ENCODE measurements at regions not wholly inside any gene's neighbourhood (a gene's known extent, or its start where the extent isn't known, plus 50 kb on each side); places are given as distances from the start of the nearest gene placed in this dataset.

- TF ChIP-seq CTCF (IDR thresholded peaks at IDR 0.05; ENCODE audit: insufficient read depth, low read length, poor library complexity, severe bottlenecking), result no peak
- TF ChIP-seq EZH2phosphoT487 (conservative IDR thresholded peaks at IDR 0.05; ENCODE audit: low read length), result no peak
Observed at GRCh38 chr2:71829008-71829407, 318.7 kb downstream of the CYP26B1 start.
